ENCODE measurements at regions not wholly inside any gene's neighbourhood (a gene's known extent, or its start where the extent isn't known, plus 50 kb on each side); places are given as distances from the start of the nearest gene placed in this dataset.

DNA sequence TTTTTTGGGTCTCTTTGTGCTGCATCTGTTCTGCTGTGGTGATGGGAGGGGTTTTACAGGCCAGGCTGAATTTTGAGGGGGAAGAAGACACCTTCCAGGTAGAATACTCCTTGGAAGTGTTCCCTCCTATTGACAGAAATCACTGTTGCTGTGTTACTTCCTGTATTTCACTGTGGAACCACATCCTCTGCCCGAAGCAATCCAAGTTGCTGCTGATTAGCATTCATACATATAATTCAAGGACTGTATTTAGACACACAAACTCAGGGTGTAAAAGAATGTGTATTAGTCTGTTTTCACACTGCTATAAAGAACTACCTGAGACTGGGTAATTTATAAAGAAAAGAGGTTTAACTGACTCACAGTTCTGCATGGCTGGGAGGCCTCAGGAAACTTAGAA lies 50.6 kb upstream of the TMEM244 start:
- TF ChIP-seq, protein P1, sequence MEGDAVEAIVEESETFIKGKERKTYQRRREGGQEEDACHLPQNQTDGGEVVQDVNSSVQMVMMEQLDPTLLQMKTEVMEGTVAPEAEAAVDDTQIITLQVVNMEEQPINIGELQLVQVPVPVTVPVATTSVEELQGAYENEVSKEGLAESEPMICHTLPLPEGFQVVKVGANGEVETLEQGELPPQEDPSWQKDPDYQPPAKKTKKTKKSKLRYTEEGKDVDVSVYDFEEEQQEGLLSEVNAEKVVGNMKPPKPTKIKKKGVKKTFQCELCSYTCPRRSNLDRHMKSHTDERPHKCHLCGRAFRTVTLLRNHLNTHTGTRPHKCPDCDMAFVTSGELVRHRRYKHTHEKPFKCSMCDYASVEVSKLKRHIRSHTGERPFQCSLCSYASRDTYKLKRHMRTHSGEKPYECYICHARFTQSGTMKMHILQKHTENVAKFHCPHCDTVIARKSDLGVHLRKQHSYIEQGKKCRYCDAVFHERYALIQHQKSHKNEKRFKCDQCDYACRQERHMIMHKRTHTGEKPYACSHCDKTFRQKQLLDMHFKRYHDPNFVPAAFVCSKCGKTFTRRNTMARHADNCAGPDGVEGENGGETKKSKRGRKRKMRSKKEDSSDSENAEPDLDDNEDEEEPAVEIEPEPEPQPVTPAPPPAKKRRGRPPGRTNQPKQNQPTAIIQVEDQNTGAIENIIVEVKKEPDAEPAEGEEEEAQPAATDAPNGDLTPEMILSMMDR (IDR thresholded peaks at IDR 0.05; ENCODE audit: low read depth, low read length), result no peak
- DNase-seq (ENCODE audit: low read depth in 2 of 2), result no peak
- H3K4me3 ChIP-seq (replicated peaks in 1 of 2; ENCODE audit: low read depth in 2 of 2, low read length in 2 of 2), result no peak overlapping the region

Data from cardiac fibroblast (primary cell).